OCI-LY1 (cell line): ENCODE measurements at regions not wholly inside any gene's neighbourhood (a gene's known extent, or its start where the extent isn't known, plus 50 kb on each side); places are given as distances from the start of the nearest gene placed in this dataset.

Experiments
- EZH2 ChIP-seq: fragments of 200-600 bp; sonication (generic), shearing (Covaris generic); IDR thresholded peaks from 2 replicates; pipeline ENCODE4 v1.8.0; 2017; ENCODE audit warnings: borderline replicate concordance, mixed run types, mild to moderate bottlenecking, antibody characterized with exemption, low read length, moderate library complexity, mixed read lengths
- TF ChIP-seq, protein P1 (sequence below): fragments of 200-600 bp; sonication (generic), shearing (Covaris generic); IDR thresholded peaks from 2 replicates; pipeline ENCODE4 v1.5.1; 2017; ENCODE audit warnings: mild to moderate bottlenecking, antibody characterized with exemption, low read length, moderate library complexity, mixed read lengths

DNA sequence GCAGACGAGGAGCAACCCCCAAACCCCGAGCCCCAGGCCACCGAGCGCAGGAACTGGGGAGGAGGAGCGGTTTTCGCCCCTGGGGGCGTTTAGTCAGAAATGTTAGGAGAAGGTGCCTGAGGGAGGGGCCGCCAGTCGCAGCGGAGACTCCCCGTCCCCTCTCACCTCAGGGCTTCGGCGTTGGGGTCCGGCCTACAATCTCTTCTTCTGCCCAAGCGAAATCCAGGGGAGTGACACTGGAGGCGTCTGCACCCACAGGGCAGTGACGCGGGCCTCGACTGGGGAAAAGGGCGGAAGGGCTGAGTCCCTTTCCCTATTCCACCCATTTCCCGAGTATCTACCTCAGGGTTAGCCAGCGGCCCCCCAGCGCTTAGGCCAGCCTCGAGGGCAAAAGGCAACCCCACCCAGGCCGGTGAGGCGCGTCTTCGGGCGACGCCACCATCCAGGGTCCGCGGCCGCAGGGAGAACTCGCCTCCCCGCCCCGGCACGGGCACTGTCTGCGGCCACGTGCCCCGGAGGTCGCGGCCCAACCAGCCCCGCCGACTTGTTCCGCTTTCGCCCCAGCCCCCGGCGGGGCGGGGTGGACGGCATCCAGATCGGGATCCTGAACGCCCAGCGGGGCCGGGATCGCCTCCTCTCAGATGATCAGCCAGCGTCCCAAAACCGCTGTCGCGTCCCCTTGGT is 118.7 kb upstream of the BARHL2 start:
- TF ChIP-seq, protein P1, sequence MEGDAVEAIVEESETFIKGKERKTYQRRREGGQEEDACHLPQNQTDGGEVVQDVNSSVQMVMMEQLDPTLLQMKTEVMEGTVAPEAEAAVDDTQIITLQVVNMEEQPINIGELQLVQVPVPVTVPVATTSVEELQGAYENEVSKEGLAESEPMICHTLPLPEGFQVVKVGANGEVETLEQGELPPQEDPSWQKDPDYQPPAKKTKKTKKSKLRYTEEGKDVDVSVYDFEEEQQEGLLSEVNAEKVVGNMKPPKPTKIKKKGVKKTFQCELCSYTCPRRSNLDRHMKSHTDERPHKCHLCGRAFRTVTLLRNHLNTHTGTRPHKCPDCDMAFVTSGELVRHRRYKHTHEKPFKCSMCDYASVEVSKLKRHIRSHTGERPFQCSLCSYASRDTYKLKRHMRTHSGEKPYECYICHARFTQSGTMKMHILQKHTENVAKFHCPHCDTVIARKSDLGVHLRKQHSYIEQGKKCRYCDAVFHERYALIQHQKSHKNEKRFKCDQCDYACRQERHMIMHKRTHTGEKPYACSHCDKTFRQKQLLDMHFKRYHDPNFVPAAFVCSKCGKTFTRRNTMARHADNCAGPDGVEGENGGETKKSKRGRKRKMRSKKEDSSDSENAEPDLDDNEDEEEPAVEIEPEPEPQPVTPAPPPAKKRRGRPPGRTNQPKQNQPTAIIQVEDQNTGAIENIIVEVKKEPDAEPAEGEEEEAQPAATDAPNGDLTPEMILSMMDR = no peak
- no peak for TF ChIP-seq EZH2
